ENCODE measurements at regions not wholly inside any gene's neighbourhood (a gene's known extent, or its start where the extent isn't known, plus 50 kb on each side); places are given as distances from the start of the nearest gene placed in this dataset.

- TF ChIP-seq CTCF (IDR thresholded peaks at IDR 0.05) (no peak), ZFX (IDR thresholded peaks at IDR 0.05; ENCODE audit: borderline replicate concordance) (no peak)
Observed at GRCh38 chr6:6783721-6784120, 195.2 kb downstream of the LY86 start.

All from 22Rv1 (cell line).